Left forelimb (tissue), 1 donor: ENCODE measurements at regions not wholly inside any gene's neighbourhood (a gene's known extent, or its start where the extent isn't known, plus 50 kb on each side); places are given as distances from the start of the nearest gene placed in this dataset.

Experiments
- DNase-seq: peaks from one replicate; pipeline ENCODE4 v3.0.0-alpha.2; 2018; ENCODE audit warnings: low spot score

GRCh38 chr2:12316476-12316875, 400.3 kb upstream of the TRIB2 start:
- no peak for DNase-seq

GRCh38 chr2:12317286-12317685, 399.4 kb upstream of the TRIB2 start:
- DNase-seq: no peak

- no peak for DNase-seq
Measured at GRCh38 chr2:12317814-12318426, 398.8 kb upstream of the TRIB2 start.

GRCh38 chr2:12318427-12319057, 398.2 kb upstream of the TRIB2 start:
- DNase-seq: no peak

- no peak for DNase-seq
Measured at GRCh38 chr2:12320027-12320734, 396.6 kb upstream of the TRIB2 start.

- DNase-seq: no peak
Measured at GRCh38 chr2:12320991-12321641, 395.6 kb upstream of the TRIB2 start.

GRCh38 chr2:12321886-12322285, 394.9 kb upstream of the TRIB2 start:
- no peak for DNase-seq

- DNase-seq: no peak
Measured at GRCh38 chr2:12325806-12326205, 390.9 kb upstream of the TRIB2 start.

GRCh38 chr2:12326449-12327190, 390.1 kb upstream of the TRIB2 start:
- no peak for DNase-seq

GRCh38 chr2:12330916-12331315, 385.8 kb upstream of the TRIB2 start:
- DNase-seq: no peak

- no peak for DNase-seq
Measured at GRCh38 chr2:12331698-12332097, 385.0 kb upstream of the TRIB2 start.

GRCh38 chr2:12333293-12333692, 383.4 kb upstream of the TRIB2 start:
- no peak for DNase-seq

- DNase-seq: no peak
Measured at GRCh38 chr2:12334412-12334966, 382.2 kb upstream of the TRIB2 start.

- peak; percentile 69 for DNase-seq
Measured at GRCh38 chr2:12335131-12335530, 381.6 kb upstream of the TRIB2 start.

- DNase-seq: no peak
Measured at GRCh38 chr2:12335995-12336394, 380.7 kb upstream of the TRIB2 start.

GRCh38 chr2:12338946-12339697, 377.6 kb upstream of the TRIB2 start:
- DNase-seq: no peak

- DNase-seq: no peak
Measured at GRCh38 chr2:12340164-12340563, 376.6 kb upstream of the TRIB2 start.

GRCh38 chr2:12341215-12341614, 375.5 kb upstream of the TRIB2 start:
- no peak for DNase-seq

GRCh38 chr2:12341920-12342319, 374.8 kb upstream of the TRIB2 start:
- DNase-seq: no peak

GRCh38 chr2:12343141-12343540, 373.6 kb upstream of the TRIB2 start:
- DNase-seq: no peak

- no peak for DNase-seq
Measured at GRCh38 chr2:12347066-12347493, 369.7 kb upstream of the TRIB2 start.
